IMR-90 (cell line): ENCODE measurements at regions not wholly inside any gene's neighbourhood (a gene's known extent, or its start where the extent isn't known, plus 50 kb on each side); places are given as distances from the start of the nearest gene placed in this dataset.

Experiments used
- ATAC-seq: fragments of 200-7000 bp; cut with Tn5 transposase; 2 replicates; pipeline ENCODE4 v1.9.1; 2020; ENCODE audit warnings: low read depth, mild to moderate bottlenecking, moderate library complexity
- BruUV-seq: library from RNA; stranded (reverse); fragments of 400-500 nt; replicated peaks from 2 replicates; lab custom pipeline; 2021; lab: Mats Ljungman, UMichigan
- CTCF ChIA-PET: fragments of 300-600 bp; formaldehyde crosslinking; extraction: SDS; loops from one replicate; lab custom pipeline; 2021; ENCODE audit warnings: antibody characterized with exemption; lab: Yijun Ruan, JAX
- POLR2A ChIA-PET: fragments of 300-600 bp; sonication (Branson Sonifier 250); formaldehyde crosslinking; loops from one replicate; lab custom pipeline; 2022; ENCODE audit warnings: antibody characterized with exemption; ENCODE audit not compliant: unreplicated experiment; lab: Charles Lee
- DNase-seq: peaks from one replicate; pipeline ENCODE4 v3.0.0; 2013
- H2AFZ ChIP-seq: replicated peaks from 2 replicates; pipeline ENCODE3; 2013; ENCODE audit warnings: low read length, mild to moderate bottlenecking; ENCODE audit not compliant: poor library complexity
- H2AK5ac ChIP-seq: 2 replicates; pipeline ENCODE4 v1.6.1; 2013; ENCODE audit warnings: low read depth, low read length, inconsistent platforms
- H2AK9ac ChIP-seq: replicated peaks from 2 replicates; pipeline ENCODE3; 2013; ENCODE audit warnings: mild to moderate bottlenecking, low read depth, low read length, moderate library complexity; ENCODE audit not compliant: poor library complexity
- H2BK120ac ChIP-seq: 2 replicates; pipeline ENCODE4 v1.6.1; 2013; ENCODE audit warnings: low read depth, low read length, inconsistent platforms
- H2BK15ac ChIP-seq: 3 replicates; pipeline ENCODE4 v1.6.1; 2013; ENCODE audit warnings: low read depth, low read length, inconsistent platforms
- H2BK20ac ChIP-seq: 2 replicates; pipeline ENCODE4 v1.6.1; 2013; ENCODE audit warnings: low read depth, mild to moderate bottlenecking, inconsistent platforms, low read length, moderate library complexity
- H2BK5ac ChIP-seq: 2 replicates; pipeline ENCODE4 v1.6.1; 2013; ENCODE audit warnings: mild to moderate bottlenecking, low read depth, low read length, inconsistent platforms; ENCODE audit not compliant: poor library complexity, severe bottlenecking
- H3K14ac ChIP-seq: replicated peaks from 2 replicates; pipeline ENCODE4 v1.6.1; 2013; ENCODE audit warnings: low read depth, low read length, inconsistent platforms
- H3K18ac ChIP-seq: 2 replicates; pipeline ENCODE4 v1.6.1; 2013; ENCODE audit warnings: low read depth, low read length, control low read depth
- H3K23ac ChIP-seq: 2 replicates; pipeline ENCODE4 v1.6.1; 2013; ENCODE audit warnings: low read depth, low read length, inconsistent platforms
- H3K27ac ChIP-seq: 2 replicates; pipeline ENCODE4 v1.5.1; 2013; ENCODE audit warnings: mild to moderate bottlenecking, control low read depth, low read length; ENCODE audit not compliant: insufficient read depth
- H3K27me3 ChIP-seq: 2 replicates; pipeline ENCODE4 v1.6.1; 2013; ENCODE audit warnings: low read length; ENCODE audit not compliant: control insufficient read depth, insufficient read depth
- H3K36me3 ChIP-seq: 2 replicates; pipeline ENCODE4 v1.6.1; 2013; ENCODE audit warnings: low read length, mixed read lengths; ENCODE audit not compliant: control insufficient read depth, insufficient read depth
- H3K4ac ChIP-seq: 2 replicates; pipeline ENCODE4 v1.6.1; 2013; ENCODE audit warnings: low read depth, low read length, inconsistent platforms
- H3K4me1 ChIP-seq: 2 replicates; pipeline ENCODE4 v1.6.1; 2013; ENCODE audit warnings: low read length, mixed read lengths; ENCODE audit not compliant: control insufficient read depth, insufficient read depth
- H3K4me2 ChIP-seq: 2 replicates; pipeline ENCODE4 v1.6.1; 2013; ENCODE audit warnings: low read depth, mild to moderate bottlenecking, control low read depth, low read length, moderate library complexity
- H3K4me3 ChIP-seq: 2 replicates; pipeline ENCODE4 v1.5.1; 2013; ENCODE audit warnings: low read depth, mild to moderate bottlenecking, control low read depth, low read length, moderate library complexity; ENCODE audit not compliant: insufficient read depth
- H3K56ac ChIP-seq: 2 replicates; pipeline ENCODE4 v1.6.1; 2013; ENCODE audit warnings: low read length, inconsistent platforms; ENCODE audit not compliant: insufficient read depth; ENCODE audit errors: extremely low read depth
- H3K79me1 ChIP-seq, 2 experiments: 2 replicates each; pipeline ENCODE4 v1.6.1; 2013; ENCODE audit warnings: low read length in 2 of 2, inconsistent platforms in 1 of 2, low read depth in 1 of 2
- H3K9ac ChIP-seq: 2 replicates; pipeline ENCODE4 v1.6.1; 2013; ENCODE audit warnings: low read depth, low read length, control low read depth
- H3K9me1 ChIP-seq: 2 replicates; pipeline ENCODE4 v1.6.1; 2013; ENCODE audit warnings: low read length, inconsistent platforms; ENCODE audit not compliant: insufficient read depth
- H3K9me3 ChIP-seq: 2 replicates; pipeline ENCODE4 v1.6.1; 2013; ENCODE audit warnings: low read length; ENCODE audit not compliant: control insufficient read depth, insufficient read depth
- H4K20me1 ChIP-seq: 2 replicates; pipeline ENCODE4 v1.6.1; 2013; ENCODE audit warnings: low read length, inconsistent platforms; ENCODE audit not compliant: insufficient read depth
- H4K5ac ChIP-seq: 2 replicates; pipeline ENCODE4 v1.6.1; 2013; ENCODE audit warnings: mild to moderate bottlenecking, low read depth, low read length, control low read depth
- H4K8ac ChIP-seq, 2 experiments: 2 replicates each; pipeline ENCODE4 v1.6.1; 2013; ENCODE audit warnings: low read depth in 2 of 2, low read length in 2 of 2, control low read depth in 1 of 2, inconsistent platforms in 1 of 2
- H4K91ac ChIP-seq: 2 replicates; pipeline ENCODE4 v1.6.1; 2013; ENCODE audit warnings: low read depth, low read length, inconsistent platforms; ENCODE audit not compliant: insufficient read depth
- BHLHE40 ChIP-seq: fragments of 150-350 bp; IDR thresholded peaks from 2 replicates; pipeline ENCODE4 v1.6.1; 2016; ENCODE audit warnings: mild to moderate bottlenecking, low read depth, low read length
- CEBPB ChIP-seq: IDR thresholded peaks from 2 replicates; pipeline ENCODE4 v1.6.1; 2012; ENCODE audit warnings: low read depth, low read length, improper control_type of control experiment
- CHD1 ChIP-seq: IDR thresholded peaks from 2 replicates; pipeline ENCODE4 v1.6.1; 2012; ENCODE audit warnings: low read depth, low read length, improper control_type of control experiment
- FOS ChIP-seq: fragments of 150-350 bp; IDR thresholded peaks from 2 replicates; pipeline ENCODE4 v1.6.1; 2016; ENCODE audit warnings: low read depth, low read length
- MAFK ChIP-seq: IDR thresholded peaks from 2 replicates; pipeline ENCODE4 v1.6.1; 2012; ENCODE audit warnings: low read depth, low read length, improper control_type of control experiment
- MAZ ChIP-seq: IDR thresholded peaks from 2 replicates; pipeline ENCODE4 v1.6.1; 2012; ENCODE audit warnings: low read depth, mild to moderate bottlenecking, low read length, improper control_type of control experiment, moderate library complexity, borderline replicate concordance
- MXI1 ChIP-seq: IDR thresholded peaks from 2 replicates; pipeline ENCODE4 v1.6.1; 2012; ENCODE audit warnings: low read depth, mild to moderate bottlenecking, low read length, moderate library complexity, borderline replicate concordance
- NFE2L2 ChIP-seq: fragments of 150-350 bp; IDR thresholded peaks from 2 replicates; pipeline ENCODE4 v1.6.1; 2016; ENCODE audit warnings: low read depth, mild to moderate bottlenecking, low read length
- POLR2A ChIP-seq: IDR thresholded peaks from 2 replicates; pipeline ENCODE4 v1.6.1; 2012; ENCODE audit warnings: mild to moderate bottlenecking, low read depth, low read length
- RAD21 ChIP-seq: IDR thresholded peaks from 2 replicates; pipeline ENCODE4 v1.6.1; 2012; ENCODE audit warnings: low read length, improper control_type of control experiment
- RCOR1 ChIP-seq: IDR thresholded peaks from 2 replicates; pipeline ENCODE4 v1.6.1; 2012; ENCODE audit warnings: mild to moderate bottlenecking, low read length, improper control_type of control experiment; ENCODE audit not compliant: insufficient replicate concordance
- RFX5 ChIP-seq: IDR thresholded peaks from 2 replicates; pipeline ENCODE4 v1.8.0; 2012; ENCODE audit warnings: low read depth, mild to moderate bottlenecking, low read length, moderate library complexity
- SMC3 ChIP-seq: fragments of 150-350 bp; IDR thresholded peaks from 2 replicates; pipeline ENCODE4 v1.6.1; 2016; ENCODE audit warnings: low read depth, mild to moderate bottlenecking, antibody characterized with exemption, low read length, moderate library complexity
- WGBS, 2 experiments: methylation state at CpG; one replicate each; pipeline versions ENCODE4 v1.1.5 to v1.1.7; 2013; ENCODE audit warnings: missing lambda C conversion rate in 2 of 2; ENCODE audit not compliant: insufficient read length in 1 of 2; ENCODE audit errors: extremely low coverage in 2 of 2; 5-methylcytosine and 5-hydroxymethylcytosine counted together
- dilution Hi-C: fragments of 300-500 bp; cut with HindIII; formaldehyde crosslinking; loops from one replicate; pipeline ENCODE4 v1.14.3; 2018; ENCODE audit warnings: low sequenced_read_pairs; ENCODE audit not compliant: unreplicated experiment
- in situ Hi-C: fragments of 300-500 bp; cut with MboI; formaldehyde crosslinking; loops from 3 replicates; pipeline ENCODE4 v1.14.3; 2019; ENCODE audit warnings: low sequenced_read_pairs, inconsistent platforms, mixed read lengths
- intact Hi-C: fragments of 100-400 bp; cut with micrococcal nuclease; formaldehyde crosslinking; loops from 2 replicates; pipeline ENCODE4 v1.10.0; 2022
- TF ChIP-seq, protein P1 (sequence below): conservative IDR thresholded peaks from 2 replicates; pipeline ENCODE4 v1.5.1; 2012; ENCODE audit warnings: mild to moderate bottlenecking, low read depth, low read length, improper control_type of control experiment
- TF ChIP-seq, protein P2 (sequence below): fragments of 150-350 bp; IDR thresholded peaks from 2 replicates; pipeline ENCODE4 v1.6.1; 2016; ENCODE audit warnings: low read depth, mild to moderate bottlenecking, low read length, moderate library complexity, borderline replicate concordance
- TF ChIP-seq, protein P3 (sequence below): fragments of 150-350 bp; IDR thresholded peaks from 2 replicates; pipeline ENCODE4 v1.6.1; 2017; ENCODE audit warnings: mild to moderate bottlenecking, antibody characterized with exemption, low read length, low read depth

DNA sequence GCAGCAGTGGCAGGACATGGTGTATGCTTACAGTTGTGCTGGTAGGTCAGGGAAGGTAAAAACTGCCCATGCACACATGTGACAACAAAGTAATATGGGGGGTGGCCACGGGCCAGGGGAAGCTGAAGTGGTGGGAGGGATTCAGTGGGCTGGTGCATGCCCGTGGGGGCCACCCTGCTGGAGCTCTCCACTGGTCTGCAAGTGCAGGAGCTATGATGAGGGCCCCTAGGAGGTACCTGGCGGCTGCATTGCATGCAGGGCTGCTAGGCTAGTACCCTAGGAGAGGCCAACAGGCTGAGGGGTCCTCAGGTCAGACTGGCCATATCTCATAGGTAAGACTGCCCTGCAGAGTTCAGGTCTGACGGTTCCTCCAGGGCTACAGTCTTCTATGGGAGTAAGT, 265.9 kb downstream of the NUP35 start:
- Histone ChIP-seq H3K9ac (no peak overlapping the region), H4K5ac (no peak overlapping the region), H3K9me3 (peaks cover 11% of the 10 kb centered on the region), H2BK120ac (no peak overlapping the region), H3K18ac (no peak overlapping the region), H3K4ac (no peak overlapping the region), H4K8ac (no peak overlapping the region), H2BK20ac (no peak overlapping the region), H2AFZ (no peak overlapping the region), H2AK9ac (no peak overlapping the region), H2BK15ac (no peak overlapping the region), H4K91ac (no peak overlapping the region), H3K4me2 (no peak overlapping the region), H3K23ac (no peak overlapping the region), H3K36me3 (no peaks in the 10 kb centered on the region), H3K4me3 (no peak overlapping the region), H2AK5ac (no peak overlapping the region), H3K4me1 (no peaks in the 10 kb centered on the region), H2BK5ac (no peak overlapping the region), H3K56ac (no peak overlapping the region), H4K20me1 (no peaks in the 10 kb centered on the region), H3K9me1 (no peaks in the 10 kb centered on the region), H3K14ac (no peak overlapping the region), H3K27me3 (no peaks in the 10 kb centered on the region), H3K27ac (no peak overlapping the region), H3K79me1 (no peaks in the 10 kb centered on the region)
- dilution Hi-C loops (no loop called here), intact Hi-C loops (no loop called here), in situ Hi-C loops (no loop called here)
- ATAC-seq = no peak
- ChIA-PET CTCF (no interaction called here), POLR2A (no interaction called here)
- TF ChIP-seq, protein P1, sequence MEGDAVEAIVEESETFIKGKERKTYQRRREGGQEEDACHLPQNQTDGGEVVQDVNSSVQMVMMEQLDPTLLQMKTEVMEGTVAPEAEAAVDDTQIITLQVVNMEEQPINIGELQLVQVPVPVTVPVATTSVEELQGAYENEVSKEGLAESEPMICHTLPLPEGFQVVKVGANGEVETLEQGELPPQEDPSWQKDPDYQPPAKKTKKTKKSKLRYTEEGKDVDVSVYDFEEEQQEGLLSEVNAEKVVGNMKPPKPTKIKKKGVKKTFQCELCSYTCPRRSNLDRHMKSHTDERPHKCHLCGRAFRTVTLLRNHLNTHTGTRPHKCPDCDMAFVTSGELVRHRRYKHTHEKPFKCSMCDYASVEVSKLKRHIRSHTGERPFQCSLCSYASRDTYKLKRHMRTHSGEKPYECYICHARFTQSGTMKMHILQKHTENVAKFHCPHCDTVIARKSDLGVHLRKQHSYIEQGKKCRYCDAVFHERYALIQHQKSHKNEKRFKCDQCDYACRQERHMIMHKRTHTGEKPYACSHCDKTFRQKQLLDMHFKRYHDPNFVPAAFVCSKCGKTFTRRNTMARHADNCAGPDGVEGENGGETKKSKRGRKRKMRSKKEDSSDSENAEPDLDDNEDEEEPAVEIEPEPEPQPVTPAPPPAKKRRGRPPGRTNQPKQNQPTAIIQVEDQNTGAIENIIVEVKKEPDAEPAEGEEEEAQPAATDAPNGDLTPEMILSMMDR = no peak
- TF ChIP-seq MXI1 (no peak), NFE2L2 (no peak), CEBPB (no peak), FOS (no peak), MAFK (no peak), CHD1 (no peak), BHLHE40 (no peak), RFX5 (no peak), SMC3 (no peak), RAD21 (no peak), MAZ (no peak), RCOR1 (no peak), POLR2A (no peak)
- TF ChIP-seq, protein P2, sequence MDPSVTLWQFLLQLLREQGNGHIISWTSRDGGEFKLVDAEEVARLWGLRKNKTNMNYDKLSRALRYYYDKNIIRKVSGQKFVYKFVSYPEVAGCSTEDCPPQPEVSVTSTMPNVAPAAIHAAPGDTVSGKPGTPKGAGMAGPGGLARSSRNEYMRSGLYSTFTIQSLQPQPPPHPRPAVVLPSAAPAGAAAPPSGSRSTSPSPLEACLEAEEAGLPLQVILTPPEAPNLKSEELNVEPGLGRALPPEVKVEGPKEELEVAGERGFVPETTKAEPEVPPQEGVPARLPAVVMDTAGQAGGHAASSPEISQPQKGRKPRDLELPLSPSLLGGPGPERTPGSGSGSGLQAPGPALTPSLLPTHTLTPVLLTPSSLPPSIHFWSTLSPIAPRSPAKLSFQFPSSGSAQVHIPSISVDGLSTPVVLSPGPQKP = no peak
- TF ChIP-seq, protein P3, sequence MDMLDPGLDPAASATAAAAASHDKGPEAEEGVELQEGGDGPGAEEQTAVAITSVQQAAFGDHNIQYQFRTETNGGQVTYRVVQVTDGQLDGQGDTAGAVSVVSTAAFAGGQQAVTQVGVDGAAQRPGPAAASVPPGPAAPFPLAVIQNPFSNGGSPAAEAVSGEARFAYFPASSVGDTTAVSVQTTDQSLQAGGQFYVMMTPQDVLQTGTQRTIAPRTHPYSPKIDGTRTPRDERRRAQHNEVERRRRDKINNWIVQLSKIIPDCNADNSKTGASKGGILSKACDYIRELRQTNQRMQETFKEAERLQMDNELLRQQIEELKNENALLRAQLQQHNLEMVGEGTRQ = no peak
- no CpG with 5 or more reads among the region's 4 CpGs for WGBS, 2 experiments
- DNase-seq = no peak
- no TSS peak for BruUV-seq
